A673 (cell line): ENCODE measurements at regions not wholly inside any gene's neighbourhood (a gene's known extent, or its start where the extent isn't known, plus 50 kb on each side); places are given as distances from the start of the nearest gene placed in this dataset.

Experiments
- BruUV-seq: library from RNA; stranded (reverse); fragments of 400-500 nt; replicated peaks from 2 replicates; lab custom pipeline; 2021; lab: Mats Ljungman, UMichigan
- CTCF ChIA-PET: fragments of 300-600 bp; sonication (Branson Sonifier 250); formaldehyde crosslinking; loops from one replicate; lab custom pipeline; 2022; ENCODE audit warnings: antibody characterized with exemption; lab: Charles Lee
- POLR2A ChIA-PET: fragments of 300-600 bp; sonication (Branson Sonifier 250); formaldehyde crosslinking; loops from one replicate; lab custom pipeline; 2022; ENCODE audit warnings: antibody characterized with exemption; ENCODE audit not compliant: low non-redundant PET; lab: Charles Lee
- DNase-seq: peaks from one replicate; pipeline ENCODE4 v3.0.0-alpha.2; 2015; ENCODE audit warnings: low spot score
- H3K27ac ChIP-seq: fragments of 200-600 bp; sonication (generic); 2 replicates; pipeline ENCODE4 v1.5.1; 2016; ENCODE audit warnings: mixed run types, low read depth, mild to moderate bottlenecking, mixed read lengths, antibody characterized with exemption, low read length; ENCODE audit not compliant: poor library complexity, severe bottlenecking
- H3K27me3 ChIP-seq: fragments of 200-600 bp; sonication (generic); replicated peaks from 2 replicates; pipeline ENCODE4 v1.6.1; 2017; ENCODE audit warnings: mixed run types, low read depth, mild to moderate bottlenecking, mixed read lengths, antibody characterized with exemption, low read length; ENCODE audit not compliant: insufficient read depth, poor library complexity
- H3K36me3 ChIP-seq: fragments of 200-600 bp; sonication (generic); 2 replicates; pipeline ENCODE4 v1.6.1; 2016; ENCODE audit warnings: mixed run types, mild to moderate bottlenecking, mixed read lengths, antibody characterized with exemption, low read length; ENCODE audit not compliant: insufficient read depth, poor library complexity, severe bottlenecking
- H3K4me1 ChIP-seq: fragments of 200-600 bp; sonication (generic); 2 replicates; pipeline ENCODE4 v1.6.1; 2017; ENCODE audit warnings: mixed run types, mild to moderate bottlenecking, mixed read lengths, antibody characterized with exemption, low read length; ENCODE audit not compliant: insufficient read depth, poor library complexity, severe bottlenecking
- H3K4me3 ChIP-seq: fragments of 200-600 bp; sonication (generic); 2 replicates; pipeline ENCODE4 v1.5.1; 2016; ENCODE audit warnings: low read depth, mixed run types, mild to moderate bottlenecking, mixed read lengths, low read length; ENCODE audit not compliant: poor library complexity, severe bottlenecking
- H3K9me3 ChIP-seq: fragments of 200-600 bp; sonication (generic); 2 replicates; pipeline ENCODE4 v1.6.1; 2016; ENCODE audit warnings: mixed run types, low read depth, mild to moderate bottlenecking, mixed read lengths, antibody characterized with exemption, low read length; ENCODE audit not compliant: poor library complexity, severe bottlenecking
- CTCF ChIP-seq: fragments of 300-800, 200-600 bp; sonication (generic); conservative IDR thresholded peaks from 2 replicates; pipeline ENCODE4 v1.5.1; 2017; ENCODE audit warnings: low read depth, mild to moderate bottlenecking, antibody characterized with exemption, low read length, moderate library complexity, mixed read lengths
- EZH2 ChIP-seq: fragments of 200-600 bp; sonication (generic); IDR thresholded peaks from 2 replicates; pipeline ENCODE4 v1.6.1; 2017; ENCODE audit warnings: borderline replicate concordance, low read depth, mild to moderate bottlenecking, mixed read lengths, antibody characterized with exemption, low read length; ENCODE audit not compliant: poor library complexity, severe bottlenecking
- intact Hi-C: fragments of 100-400 bp; cut with micrococcal nuclease; formaldehyde crosslinking; loops from one replicate; pipeline ENCODE4 v1.10.0; 2022; ENCODE audit not compliant: unreplicated experiment

- TF ChIP-seq CTCF (no peak), EZH2 (no peak)
- intact Hi-C loops: no loop called here
- ChIA-PET CTCF (no interaction called here), POLR2A (no interaction called here)
- no TSS peak for BruUV-seq
- no peak overlapping the region for H3K27ac ChIP-seq
- H3K4me3 ChIP-seq: no peak overlapping the region
- DNase-seq: no peak
- H3K36me3 ChIP-seq: no peaks in the 10 kb centered on the region
- H3K27me3 ChIP-seq: no peaks in the 10 kb centered on the region
- H3K4me1 ChIP-seq: no peaks in the 10 kb centered on the region
- no peaks in the 10 kb centered on the region for H3K9me3 ChIP-seq
Measured at GRCh38 chr2:75928093-75928492, 217.4 kb upstream of the GCFC2 start.

- POLR2A ChIA-PET: no interaction called here
- Histone ChIP-seq H3K27ac (no peak overlapping the region), H3K27me3 (no peaks in the 10 kb centered on the region), H3K9me3 (no peaks in the 10 kb centered on the region), H3K36me3 (no peaks in the 10 kb centered on the region), H3K4me1 (no peaks in the 10 kb centered on the region), H3K4me3 (no peak overlapping the region)
- DNase-seq: no peak
- no peak for TF ChIP-seq EZH2
- TF ChIP-seq CTCF: no peak
- no TSS peak for BruUV-seq
- intact Hi-C loops: no loop called here
- CTCF ChIA-PET: no interaction called here
Measured at GRCh38 chr2:75925331-75926024, 214.8 kb upstream of the GCFC2 start.

GRCh38 chr2:75922191-75922590, 211.5 kb upstream of the GCFC2 start:
- POLR2A ChIA-PET: no interaction called here
- intact Hi-C loops: no loop called here
- no TSS peak for BruUV-seq

More at GRCh38 chr2:75922191-75922590, 211.5 kb upstream of the GCFC2 start:
- H3K9me3 ChIP-seq: no peaks in the 10 kb centered on the region
- H3K27ac ChIP-seq: no peak overlapping the region
- no peaks in the 10 kb centered on the region for H3K27me3 ChIP-seq
- DNase-seq: no peak
- CTCF ChIA-PET: no interaction called here
- H3K4me3 ChIP-seq: no peak overlapping the region
- H3K36me3 ChIP-seq: no peaks in the 10 kb centered on the region
- TF ChIP-seq EZH2: no peak
- TF ChIP-seq CTCF: no peak
- H3K4me1 ChIP-seq: no peaks in the 10 kb centered on the region
